ENCODE measurements at regions not wholly inside any gene's neighbourhood (a gene's known extent, or its start where the extent isn't known, plus 50 kb on each side); places are given as distances from the start of the nearest gene placed in this dataset.

DNA sequence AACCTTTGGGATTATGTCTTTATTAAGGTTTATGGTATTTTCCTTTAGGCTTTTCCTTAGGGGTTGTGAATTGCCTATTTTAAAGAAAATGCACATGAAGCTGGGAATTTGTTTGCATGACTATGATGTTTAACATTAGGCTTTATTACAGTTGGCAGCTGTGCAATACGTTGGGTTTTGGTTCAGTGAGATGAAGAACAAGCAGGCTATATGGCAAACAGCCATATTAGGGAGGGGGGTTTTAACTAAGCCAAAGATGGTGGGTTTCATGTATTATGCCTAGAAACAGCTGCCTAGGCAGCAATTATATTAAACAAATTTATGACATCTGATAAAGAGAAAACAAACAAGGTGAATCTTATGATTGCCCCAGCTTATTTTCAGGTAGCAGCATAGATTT, 880.8 kb downstream of the FAM181B start:
- Histone ChIP-seq H3K27me3 (ENCODE audit: control insufficient read depth, insufficient read depth, low read length) (no peaks in the 10 kb centered on the region), H3K36me3 (ENCODE audit: control insufficient read depth, insufficient read depth, low read length) (no peaks in the 10 kb centered on the region), H3K4me3 (ENCODE audit: low read depth, low read length) (no peak overlapping the region)
- DNase-seq (ENCODE audit: low read depth): no peak
- TF ChIP-seq, protein P1, sequence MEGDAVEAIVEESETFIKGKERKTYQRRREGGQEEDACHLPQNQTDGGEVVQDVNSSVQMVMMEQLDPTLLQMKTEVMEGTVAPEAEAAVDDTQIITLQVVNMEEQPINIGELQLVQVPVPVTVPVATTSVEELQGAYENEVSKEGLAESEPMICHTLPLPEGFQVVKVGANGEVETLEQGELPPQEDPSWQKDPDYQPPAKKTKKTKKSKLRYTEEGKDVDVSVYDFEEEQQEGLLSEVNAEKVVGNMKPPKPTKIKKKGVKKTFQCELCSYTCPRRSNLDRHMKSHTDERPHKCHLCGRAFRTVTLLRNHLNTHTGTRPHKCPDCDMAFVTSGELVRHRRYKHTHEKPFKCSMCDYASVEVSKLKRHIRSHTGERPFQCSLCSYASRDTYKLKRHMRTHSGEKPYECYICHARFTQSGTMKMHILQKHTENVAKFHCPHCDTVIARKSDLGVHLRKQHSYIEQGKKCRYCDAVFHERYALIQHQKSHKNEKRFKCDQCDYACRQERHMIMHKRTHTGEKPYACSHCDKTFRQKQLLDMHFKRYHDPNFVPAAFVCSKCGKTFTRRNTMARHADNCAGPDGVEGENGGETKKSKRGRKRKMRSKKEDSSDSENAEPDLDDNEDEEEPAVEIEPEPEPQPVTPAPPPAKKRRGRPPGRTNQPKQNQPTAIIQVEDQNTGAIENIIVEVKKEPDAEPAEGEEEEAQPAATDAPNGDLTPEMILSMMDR (IDR thresholded peaks at IDR 0.05; ENCODE audit: insufficient read depth, low read length, poor library complexity, severe bottlenecking): no peak

DNA sequence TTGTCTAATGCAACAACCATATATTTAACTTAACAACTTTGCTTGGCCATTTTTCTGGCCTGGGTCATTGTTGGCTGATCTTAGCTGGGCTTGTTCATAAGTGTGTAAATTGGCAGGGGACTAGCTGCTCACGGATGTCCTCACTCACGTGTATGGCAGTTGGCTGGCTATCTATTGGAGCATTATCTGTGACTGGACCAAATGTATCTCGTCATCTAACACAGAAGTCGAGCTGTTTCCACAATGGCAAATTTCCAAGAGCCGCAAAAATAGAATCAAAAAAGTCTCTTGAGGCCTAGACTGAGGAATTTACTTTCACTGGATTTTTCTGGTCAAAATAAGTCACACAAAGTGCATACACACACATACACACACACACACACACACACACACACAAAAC, 893.3 kb downstream of the FAM181B start:
- no peak for DNase-seq (ENCODE audit: low read depth)
- TF ChIP-seq, protein P1 (IDR thresholded peaks at IDR 0.05; ENCODE audit: insufficient read depth, low read length, poor library complexity, severe bottlenecking): no peak
- H3K27me3 ChIP-seq (ENCODE audit: control insufficient read depth, insufficient read depth, low read length): no peaks in the 10 kb centered on the region
- H3K4me3 ChIP-seq (ENCODE audit: low read depth, low read length): no peak overlapping the region
- no peaks in the 10 kb centered on the region for H3K36me3 ChIP-seq (ENCODE audit: control insufficient read depth, insufficient read depth, low read length)

DNA sequence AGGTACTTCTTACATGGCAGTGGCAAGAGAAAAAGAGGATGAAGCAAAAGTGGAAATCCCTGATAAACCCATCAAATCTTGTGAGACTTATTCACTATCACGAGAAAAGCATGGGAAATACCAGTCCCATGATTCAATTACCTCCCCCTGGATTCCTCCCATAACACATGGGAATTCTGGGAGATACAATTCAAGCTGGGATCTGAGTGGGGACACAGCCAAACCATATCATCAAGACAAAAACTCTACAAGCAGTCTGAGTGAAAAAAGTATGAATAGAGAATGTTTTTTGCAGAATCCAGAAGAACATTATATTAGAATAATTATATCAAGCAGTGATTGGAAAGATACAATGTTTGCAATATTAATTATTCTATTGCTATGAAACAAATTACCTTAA, 893.7 kb downstream of the FAM181B start:
- no peak overlapping the region for H3K4me3 ChIP-seq (ENCODE audit: low read depth, low read length)
- DNase-seq (ENCODE audit: low read depth): no peak
- no peaks in the 10 kb centered on the region for H3K36me3 ChIP-seq (ENCODE audit: control insufficient read depth, insufficient read depth, low read length)
- H3K27me3 ChIP-seq (ENCODE audit: control insufficient read depth, insufficient read depth, low read length): no peaks in the 10 kb centered on the region
- TF ChIP-seq, protein P1 (IDR thresholded peaks at IDR 0.05; ENCODE audit: insufficient read depth, low read length, poor library complexity, severe bottlenecking): no peak

DNA sequence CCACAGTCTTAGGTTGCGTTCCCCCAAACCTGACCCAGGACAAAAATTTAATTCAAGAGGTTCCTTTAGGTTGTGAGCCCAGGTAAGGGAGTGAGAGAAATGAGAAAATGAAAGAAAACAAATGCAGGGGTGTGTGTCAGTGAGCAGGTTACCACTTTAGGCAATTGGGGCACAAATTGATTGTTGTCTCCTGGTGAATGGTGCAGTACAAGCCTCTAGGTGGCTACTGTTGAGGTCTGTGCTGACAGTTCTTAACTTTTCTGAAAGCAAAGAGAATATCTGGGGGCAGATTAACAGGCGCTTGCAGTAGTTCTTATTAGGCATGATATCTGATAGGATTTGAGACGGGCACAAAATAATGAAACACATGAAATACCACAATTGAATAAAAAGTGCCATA, 894.6 kb downstream of the FAM181B start:
- no peak for DNase-seq (ENCODE audit: low read depth)
- TF ChIP-seq, protein P1 (IDR thresholded peaks at IDR 0.05; ENCODE audit: insufficient read depth, low read length, poor library complexity, severe bottlenecking): no peak
- Histone ChIP-seq H3K36me3 (ENCODE audit: control insufficient read depth, insufficient read depth, low read length) (no peaks in the 10 kb centered on the region), H3K27me3 (ENCODE audit: control insufficient read depth, insufficient read depth, low read length) (no peaks in the 10 kb centered on the region), H3K4me3 (ENCODE audit: low read depth, low read length) (no peak overlapping the region)

DNA sequence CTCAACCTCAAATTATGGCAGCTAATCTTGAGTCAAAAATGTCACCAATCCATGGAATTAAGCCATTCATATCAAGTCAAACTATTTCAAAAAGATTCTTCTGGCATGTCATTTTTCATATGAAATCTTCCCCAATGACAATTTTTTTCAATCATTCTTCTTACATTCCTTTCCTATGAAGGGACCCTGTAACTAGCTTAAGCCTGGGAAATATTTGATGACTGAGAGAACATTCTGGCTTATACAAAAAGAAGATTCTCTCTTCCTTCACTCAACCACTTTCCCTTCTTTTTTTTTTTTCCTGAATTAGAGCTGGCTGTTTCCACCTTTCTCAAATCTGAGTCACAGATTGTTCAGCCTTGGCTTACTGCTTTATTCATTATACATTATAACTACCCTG, 903.7 kb downstream of the FAM181B start:
- Histone ChIP-seq H3K4me3 (ENCODE audit: low read depth, low read length) (no peak overlapping the region), H3K27me3 (ENCODE audit: control insufficient read depth, insufficient read depth, low read length) (no peaks in the 10 kb centered on the region), H3K36me3 (ENCODE audit: control insufficient read depth, insufficient read depth, low read length) (no peaks in the 10 kb centered on the region)
- TF ChIP-seq, protein P1 (IDR thresholded peaks at IDR 0.05; ENCODE audit: insufficient read depth, low read length, poor library complexity, severe bottlenecking): no peak
- DNase-seq (ENCODE audit: low read depth): no peak

DNA sequence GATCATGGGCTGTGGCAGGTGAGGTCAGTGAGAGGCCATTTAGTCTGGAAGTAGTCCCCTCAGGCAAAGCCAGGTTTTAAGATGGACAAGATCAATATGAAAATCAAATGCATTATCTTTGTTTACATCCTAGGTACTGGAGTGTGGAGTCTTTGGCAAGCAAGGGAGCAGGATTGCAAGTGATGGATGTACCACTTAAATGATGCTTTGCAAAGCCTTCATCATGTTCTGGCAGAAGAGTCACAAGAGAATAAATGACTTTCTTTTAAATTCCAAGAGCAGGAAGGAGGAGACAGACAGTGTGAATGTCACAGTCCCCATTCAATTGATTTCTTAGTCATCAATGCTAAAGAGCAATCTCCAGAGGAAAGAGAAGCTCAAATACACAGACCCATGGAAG, 908.3 kb downstream of the FAM181B start:
- Histone ChIP-seq H3K36me3 (ENCODE audit: control insufficient read depth, insufficient read depth, low read length) (no peaks in the 10 kb centered on the region), H3K4me3 (ENCODE audit: low read depth, low read length) (no peak overlapping the region), H3K27me3 (ENCODE audit: control insufficient read depth, insufficient read depth, low read length) (no peaks in the 10 kb centered on the region)
- no peak for DNase-seq (ENCODE audit: low read depth)
- TF ChIP-seq, protein P1 (IDR thresholded peaks at IDR 0.05; ENCODE audit: insufficient read depth, low read length, poor library complexity, severe bottlenecking): no peak
